ENCODE measurements at regions not wholly inside any gene's neighbourhood (a gene's known extent, or its start where the extent isn't known, plus 50 kb on each side); places are given as distances from the start of the nearest gene placed in this dataset.

DNA sequence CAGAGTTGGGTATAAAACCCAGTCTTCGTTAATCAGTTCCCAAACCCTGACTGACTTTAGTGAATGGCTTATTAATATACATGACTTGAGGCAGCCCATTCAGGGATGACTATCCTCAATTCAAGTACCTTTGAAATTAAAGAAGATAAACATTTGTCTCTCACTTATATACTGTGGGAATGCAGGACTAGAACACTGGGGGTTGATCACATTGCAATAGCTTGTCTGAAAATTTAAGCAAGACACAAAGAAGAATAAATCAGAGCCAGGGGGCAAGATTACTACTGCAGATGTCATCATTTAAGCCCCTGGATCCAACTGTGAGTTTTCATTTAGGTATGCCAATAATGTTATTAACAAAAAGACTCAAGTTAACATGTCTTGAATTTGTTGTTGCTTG lies 647.7 kb downstream of the ZPLD1 start:
- WGBS, 2 experiments (ENCODE audit: insufficient coverage in 2 of 2): no CpG with 5 or more reads among the region's 1 CpG
- no peaks in the 10 kb centered on the region for H3K4me1 ChIP-seq (ENCODE audit: control insufficient read depth, insufficient read depth, low read length, poor library complexity, severe bottlenecking)
- H3K36me3 ChIP-seq (ENCODE audit: control insufficient read depth, insufficient read depth, low read length): no peaks in the 10 kb centered on the region
- no peak overlapping the region for H3K4me3 ChIP-seq (ENCODE audit: extremely low read depth, insufficient read depth, low read length, poor library complexity, severe bottlenecking)
- H3K27ac ChIP-seq (ENCODE audit: low read depth, low read length, severe bottlenecking): no peak overlapping the region
- no peaks in the 10 kb centered on the region for H3K9me3 ChIP-seq (ENCODE audit: control insufficient read depth, low read length)

DNA sequence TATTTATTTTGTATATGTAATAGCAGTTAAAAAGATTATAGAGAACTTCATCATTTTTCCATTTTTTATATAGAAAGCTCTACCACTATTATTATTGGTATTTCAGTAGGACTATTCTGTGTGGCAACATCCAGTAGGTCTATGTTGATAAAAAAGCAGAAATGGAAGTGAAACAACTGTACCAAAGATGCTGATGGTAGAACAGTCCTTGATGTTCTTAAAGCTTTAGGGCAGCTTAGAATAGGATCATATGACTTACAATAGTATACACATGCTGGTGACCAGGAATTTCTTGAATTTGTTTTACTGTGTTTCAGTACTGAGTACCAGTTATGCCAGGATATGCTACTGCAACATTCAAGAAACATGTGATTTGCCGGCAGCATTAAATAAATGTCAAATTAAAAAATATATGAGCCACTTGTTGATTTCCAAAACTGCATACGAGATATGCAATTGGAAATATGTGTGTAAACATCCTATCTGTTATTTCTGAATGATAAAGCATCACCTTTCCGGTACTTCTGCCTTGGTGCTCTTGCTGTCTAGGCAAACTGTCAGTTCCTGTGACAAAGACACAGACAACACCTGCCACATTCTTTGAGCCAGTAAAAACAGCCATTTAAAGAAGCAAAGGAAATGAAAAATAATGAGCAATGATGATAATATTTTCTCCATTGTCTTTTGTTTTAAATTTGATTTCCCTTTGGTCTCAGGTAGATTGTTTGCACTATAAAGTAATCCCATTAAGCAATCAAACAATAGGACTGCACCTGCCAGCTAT lies 649.2 kb downstream of the ZPLD1 start:
- WGBS, 2 experiments (ENCODE audit: insufficient coverage in 2 of 2): no CpG with 5 or more reads among the region's 3 CpGs
- Histone ChIP-seq H3K4me1 (ENCODE audit: control insufficient read depth, insufficient read depth, low read length, poor library complexity, severe bottlenecking) (no peaks in the 10 kb centered on the region), H3K27ac (ENCODE audit: low read depth, low read length, severe bottlenecking) (no peak overlapping the region), H3K9me3 (ENCODE audit: control insufficient read depth, low read length) (no peaks in the 10 kb centered on the region), H3K4me3 (ENCODE audit: extremely low read depth, insufficient read depth, low read length, poor library complexity, severe bottlenecking) (no peak overlapping the region), H3K36me3 (ENCODE audit: control insufficient read depth, insufficient read depth, low read length) (no peaks in the 10 kb centered on the region)

DNA sequence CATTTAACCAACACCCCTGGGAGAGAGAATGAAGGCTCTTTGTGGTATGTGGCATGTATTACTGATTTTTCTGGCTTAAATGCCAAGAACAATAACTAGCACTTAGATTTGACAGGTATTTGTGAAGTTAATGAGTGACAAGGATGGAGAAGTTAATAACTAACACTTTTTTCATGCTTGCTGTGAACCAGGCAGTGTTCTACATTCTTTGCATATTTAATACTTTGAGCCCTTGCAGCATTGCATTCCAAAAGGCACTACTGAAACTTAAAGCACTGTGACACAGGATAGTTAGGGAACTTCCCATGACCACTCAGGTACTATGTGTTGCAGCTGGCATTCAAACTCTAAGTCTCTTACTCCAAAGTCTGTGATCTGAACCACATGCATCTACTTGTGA lies 650.6 kb downstream of the ZPLD1 start:
- no peaks in the 10 kb centered on the region for H3K36me3 ChIP-seq (ENCODE audit: control insufficient read depth, insufficient read depth, low read length)
- no peaks in the 10 kb centered on the region for H3K9me3 ChIP-seq (ENCODE audit: control insufficient read depth, low read length)
- no peak overlapping the region for H3K27ac ChIP-seq (ENCODE audit: low read depth, low read length, severe bottlenecking)
- no peaks in the 10 kb centered on the region for H3K4me1 ChIP-seq (ENCODE audit: control insufficient read depth, insufficient read depth, low read length, poor library complexity, severe bottlenecking)
- H3K4me3 ChIP-seq (ENCODE audit: extremely low read depth, insufficient read depth, low read length, poor library complexity, severe bottlenecking): no peak overlapping the region

DNA sequence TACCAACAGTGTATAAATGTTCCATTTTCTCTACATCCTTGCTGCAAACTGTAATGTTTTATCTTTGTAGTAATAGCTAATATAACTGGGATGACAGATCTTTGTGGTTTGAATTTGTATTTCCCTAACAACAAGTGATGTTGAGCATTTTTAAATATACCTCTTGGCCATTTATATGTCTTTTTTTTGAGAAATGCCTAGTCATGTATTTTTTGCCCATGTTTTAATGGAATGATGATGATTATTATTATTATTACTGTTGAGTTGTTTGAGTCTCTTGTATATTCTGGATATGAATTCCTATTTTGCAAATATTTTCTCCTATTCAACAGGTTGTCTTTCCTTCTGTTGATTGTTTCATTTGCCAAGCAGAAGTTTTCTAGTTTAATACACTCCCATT lies 654.9 kb downstream of the ZPLD1 start:
- Histone ChIP-seq H3K9me3 (ENCODE audit: control insufficient read depth, low read length) (no peaks in the 10 kb centered on the region), H3K4me1 (ENCODE audit: control insufficient read depth, insufficient read depth, low read length, poor library complexity, severe bottlenecking) (no peaks in the 10 kb centered on the region), H3K36me3 (ENCODE audit: control insufficient read depth, insufficient read depth, low read length) (no peaks in the 10 kb centered on the region), H3K27ac (ENCODE audit: low read depth, low read length, severe bottlenecking) (no peak overlapping the region), H3K4me3 (ENCODE audit: extremely low read depth, insufficient read depth, low read length, poor library complexity, severe bottlenecking) (no peak overlapping the region)

DNA sequence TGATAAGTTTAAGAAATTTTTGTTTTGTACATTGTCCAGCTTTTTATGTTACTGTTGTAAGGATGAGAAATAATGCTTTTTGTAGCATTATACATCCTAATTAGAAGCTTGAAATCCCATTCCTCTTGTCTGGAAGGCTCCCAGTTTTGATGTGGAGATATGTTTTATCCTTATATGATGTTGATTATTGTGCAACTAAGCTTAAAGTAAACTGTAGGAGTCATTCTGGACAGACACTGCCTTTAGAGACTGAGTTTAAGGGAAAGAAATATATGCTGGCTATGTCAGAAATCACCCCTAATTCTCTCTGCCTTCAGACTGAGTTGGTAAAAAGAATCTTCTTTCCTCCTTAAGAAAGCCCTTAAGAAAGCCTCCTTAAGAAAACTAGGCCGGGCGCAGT lies 670.4 kb downstream of the ZPLD1 start:
- 80 to 100% methylated on average over 2 of the region's 2 CpGs for WGBS, 2 experiments (ENCODE audit: insufficient coverage in 2 of 2)
- H3K4me3 ChIP-seq (ENCODE audit: extremely low read depth, insufficient read depth, low read length, poor library complexity, severe bottlenecking): no peak overlapping the region

DNA sequence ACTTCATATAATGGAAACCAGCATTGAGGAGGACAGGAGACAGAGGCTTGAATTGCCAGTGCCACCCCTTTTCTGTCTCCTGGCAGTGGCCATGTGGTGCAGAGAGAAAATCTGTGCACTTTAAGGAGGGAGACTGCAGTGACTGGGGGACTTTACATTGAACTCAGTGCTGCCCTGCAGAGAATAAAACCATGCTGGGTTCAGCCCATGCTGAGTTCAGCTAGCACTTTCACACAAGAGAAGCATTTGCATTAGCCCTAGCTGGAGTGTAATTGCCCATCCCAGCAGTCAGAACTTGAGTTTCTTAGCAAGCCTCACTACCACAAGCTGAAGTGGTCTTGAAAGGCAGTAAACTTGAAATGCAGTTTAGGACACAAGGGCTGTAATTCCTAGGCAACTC lies 677.5 kb downstream of the ZPLD1 start:
- Histone ChIP-seq H3K4me1 (ENCODE audit: control insufficient read depth, insufficient read depth, low read length, poor library complexity, severe bottlenecking) (no peaks in the 10 kb centered on the region), H3K36me3 (ENCODE audit: control insufficient read depth, insufficient read depth, low read length) (no peaks in the 10 kb centered on the region), H3K27ac (ENCODE audit: low read depth, low read length, severe bottlenecking) (no peak overlapping the region), H3K4me3 (ENCODE audit: extremely low read depth, insufficient read depth, low read length, poor library complexity, severe bottlenecking) (no peak overlapping the region), H3K9me3 (ENCODE audit: control insufficient read depth, low read length) (no peaks in the 10 kb centered on the region)

More for the DNA sequence above, 670.4 kb downstream of the ZPLD1 start:
- H3K36me3 ChIP-seq (ENCODE audit: control insufficient read depth, insufficient read depth, low read length): no peaks in the 10 kb centered on the region
- no peaks in the 10 kb centered on the region for H3K4me1 ChIP-seq (ENCODE audit: control insufficient read depth, insufficient read depth, low read length, poor library complexity, severe bottlenecking)
- no peak overlapping the region for H3K27ac ChIP-seq (ENCODE audit: low read depth, low read length, severe bottlenecking)
- H3K9me3 ChIP-seq (ENCODE audit: control insufficient read depth, low read length): no peaks in the 10 kb centered on the region

DNA sequence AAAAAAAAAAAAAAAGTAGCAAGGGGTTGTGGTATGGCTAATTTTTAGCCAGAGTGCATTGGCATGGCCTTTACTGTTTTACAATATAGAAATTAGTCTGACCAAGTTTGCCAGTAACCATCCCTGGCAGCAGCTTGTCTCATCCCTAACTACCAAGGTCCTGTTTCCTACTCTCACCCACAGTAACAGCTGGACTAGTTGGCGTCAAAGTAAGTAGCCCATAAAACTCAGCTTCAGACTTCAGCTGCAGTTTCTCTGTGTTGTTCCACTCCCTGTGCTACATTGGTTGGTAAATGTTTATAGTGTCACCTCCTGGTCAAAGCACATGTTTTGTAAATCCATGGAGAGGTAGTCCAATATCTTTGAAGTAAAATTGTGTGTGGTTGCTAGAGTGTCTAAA lies 691.3 kb downstream of the ZPLD1 start:
- 83% methylated on average over 1 of the region's 1 CpG for WGBS, 2 experiments (ENCODE audit: insufficient coverage in 2 of 2)

DNA sequence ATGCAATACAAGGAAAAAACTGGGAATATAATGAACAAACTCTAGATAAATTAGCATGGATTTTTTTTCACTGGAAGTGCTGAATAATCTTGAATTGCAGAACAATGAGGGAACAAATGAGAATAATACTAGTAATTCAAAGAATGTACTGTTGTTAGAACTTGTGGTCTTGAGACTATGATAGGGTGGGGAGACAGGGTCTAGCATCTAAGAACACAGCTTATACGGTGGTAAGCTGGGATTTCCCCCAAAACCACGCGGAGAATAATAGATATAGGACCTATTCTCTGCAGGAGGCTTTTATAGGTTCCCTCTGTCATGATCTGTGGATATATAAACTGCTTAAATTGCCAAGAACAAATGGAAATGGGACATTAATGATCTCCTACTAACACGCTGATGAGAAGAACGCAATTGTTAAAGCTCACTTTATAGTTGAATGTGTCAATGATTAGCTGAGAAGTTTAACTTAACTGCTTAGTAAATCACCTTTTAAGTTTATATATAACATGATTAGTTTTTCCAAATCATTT lies 692.3 kb downstream of the ZPLD1 start:
- Histone ChIP-seq H3K27ac (ENCODE audit: low read depth, low read length, severe bottlenecking) (no peak overlapping the region), H3K36me3 (ENCODE audit: control insufficient read depth, insufficient read depth, low read length) (no peaks in the 10 kb centered on the region), H3K4me1 (ENCODE audit: control insufficient read depth, insufficient read depth, low read length, poor library complexity, severe bottlenecking) (no peaks in the 10 kb centered on the region), H3K9me3 (ENCODE audit: control insufficient read depth, low read length) (no peaks in the 10 kb centered on the region), H3K4me3 (ENCODE audit: extremely low read depth, insufficient read depth, low read length, poor library complexity, severe bottlenecking) (no peak overlapping the region)
- 88 to 94% methylated on average over 1 to 3 of the region's 5 CpGs for WGBS, 2 experiments (ENCODE audit: insufficient coverage in 2 of 2)

More for the DNA sequence above, 691.3 kb downstream of the ZPLD1 start:
- Histone ChIP-seq H3K4me1 (ENCODE audit: control insufficient read depth, insufficient read depth, low read length, poor library complexity, severe bottlenecking) (no peaks in the 10 kb centered on the region), H3K9me3 (ENCODE audit: control insufficient read depth, low read length) (no peaks in the 10 kb centered on the region), H3K27ac (ENCODE audit: low read depth, low read length, severe bottlenecking) (no peak overlapping the region), H3K4me3 (ENCODE audit: extremely low read depth, insufficient read depth, low read length, poor library complexity, severe bottlenecking) (no peak overlapping the region), H3K36me3 (ENCODE audit: control insufficient read depth, insufficient read depth, low read length) (no peaks in the 10 kb centered on the region)

DNA sequence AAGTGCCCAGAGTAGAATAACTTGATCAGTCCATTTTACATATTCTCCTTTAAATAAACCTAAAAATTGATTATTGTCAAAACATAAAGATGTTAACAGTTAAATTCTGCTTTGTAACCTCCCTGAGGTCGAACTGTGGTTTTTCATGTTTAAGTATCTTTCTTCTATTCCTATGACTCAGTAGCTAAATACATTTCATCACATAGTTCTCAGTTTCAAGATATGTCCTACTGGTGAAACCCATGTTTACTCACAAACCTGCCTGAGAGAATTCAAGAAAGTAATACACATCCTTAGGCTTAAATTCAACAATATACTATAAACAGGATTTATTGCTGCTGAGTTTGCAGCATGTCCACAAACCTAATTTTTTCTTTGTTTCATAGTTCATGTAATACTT lies 692.9 kb downstream of the ZPLD1 start:
- no peak overlapping the region for H3K27ac ChIP-seq (ENCODE audit: low read depth, low read length, severe bottlenecking)
- no CpG with 5 or more reads among the region's 1 CpG for WGBS, 2 experiments (ENCODE audit: insufficient coverage in 2 of 2)

DNA sequence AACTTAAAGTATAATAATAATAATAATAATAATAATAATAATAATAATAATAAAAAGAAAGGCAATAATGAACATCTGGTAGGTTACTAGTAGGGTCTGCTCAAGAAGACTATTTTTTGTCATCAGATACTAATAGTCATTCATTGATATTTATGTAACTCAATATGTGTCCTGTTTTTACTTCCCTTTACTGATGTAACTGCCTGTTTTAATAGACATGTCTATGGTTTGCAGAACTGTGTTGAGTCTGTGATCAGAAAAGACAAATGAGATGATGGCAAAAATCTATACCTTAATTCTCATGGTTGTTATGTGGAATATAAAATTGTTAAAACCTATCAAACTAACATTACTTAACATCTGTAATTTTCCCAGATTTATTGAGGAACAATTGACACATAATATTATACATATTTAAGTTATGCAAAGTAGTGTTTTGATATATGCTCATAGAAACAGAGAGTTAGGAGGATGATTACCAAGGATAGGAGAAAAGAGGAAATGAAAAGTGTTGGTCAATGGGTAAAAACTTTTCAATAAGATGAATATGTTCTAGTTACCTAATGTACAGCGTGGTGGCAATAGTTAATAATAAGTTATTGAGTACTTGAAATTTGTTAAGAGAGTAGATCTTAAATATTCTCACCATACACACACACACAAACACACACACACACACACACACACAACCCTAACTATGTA lies 699.4 kb downstream of the ZPLD1 start:
- WGBS, 2 experiments (ENCODE audit: insufficient coverage in 2 of 2): no CpG with 5 or more reads among the region's 1 CpG
- Histone ChIP-seq H3K4me1 (ENCODE audit: control insufficient read depth, insufficient read depth, low read length, poor library complexity, severe bottlenecking) (no peaks in the 10 kb centered on the region), H3K4me3 (ENCODE audit: extremely low read depth, insufficient read depth, low read length, poor library complexity, severe bottlenecking) (no peak overlapping the region), H3K36me3 (ENCODE audit: control insufficient read depth, insufficient read depth, low read length) (no peaks in the 10 kb centered on the region), H3K9me3 (ENCODE audit: control insufficient read depth, low read length) (no peaks in the 10 kb centered on the region), H3K27ac (ENCODE audit: low read depth, low read length, severe bottlenecking) (no peak overlapping the region)

More for the DNA sequence above, 692.9 kb downstream of the ZPLD1 start:
- H3K36me3 ChIP-seq (ENCODE audit: control insufficient read depth, insufficient read depth, low read length): no peaks in the 10 kb centered on the region
- H3K4me1 ChIP-seq (ENCODE audit: control insufficient read depth, insufficient read depth, low read length, poor library complexity, severe bottlenecking): no peaks in the 10 kb centered on the region
- no peaks in the 10 kb centered on the region for H3K9me3 ChIP-seq (ENCODE audit: control insufficient read depth, low read length)
- H3K4me3 ChIP-seq (ENCODE audit: extremely low read depth, insufficient read depth, low read length, poor library complexity, severe bottlenecking): no peak overlapping the region

DNA sequence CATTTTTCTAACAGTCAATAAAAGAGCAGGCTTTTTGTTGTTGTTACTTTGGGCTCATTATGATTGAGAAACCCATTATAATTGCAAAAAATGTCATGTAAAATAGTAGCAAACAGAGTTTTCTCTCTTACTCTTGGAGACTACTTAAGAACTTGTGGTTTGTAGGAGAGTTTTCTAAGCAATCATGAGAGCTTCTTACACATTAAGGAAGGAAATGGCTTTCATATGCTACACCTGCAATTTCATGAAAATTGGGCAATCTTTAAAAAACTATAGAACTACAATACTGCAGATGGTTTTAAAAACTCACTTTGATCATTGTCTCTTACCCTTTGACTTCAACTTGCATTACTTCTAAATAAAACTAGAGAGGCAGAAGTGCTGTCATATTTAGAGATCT lies 701.8 kb downstream of the ZPLD1 start:
- Histone ChIP-seq H3K36me3 (ENCODE audit: control insufficient read depth, insufficient read depth, low read length) (no peaks in the 10 kb centered on the region), H3K4me3 (ENCODE audit: extremely low read depth, insufficient read depth, low read length, poor library complexity, severe bottlenecking) (no peak overlapping the region), H3K27ac (ENCODE audit: low read depth, low read length, severe bottlenecking) (no peak overlapping the region), H3K4me1 (ENCODE audit: control insufficient read depth, insufficient read depth, low read length, poor library complexity, severe bottlenecking) (no peaks in the 10 kb centered on the region), H3K9me3 (ENCODE audit: control insufficient read depth, low read length) (no peaks in the 10 kb centered on the region)
